GM23248 (cell line): ENCODE measurements at regions not wholly inside any gene's neighbourhood (a gene's known extent, or its start where the extent isn't known, plus 50 kb on each side); places are given as distances from the start of the nearest gene placed in this dataset.

Experiments
- EZH2 ChIP-seq: fragments of 200-600 bp; sonication (generic); IDR thresholded peaks from 2 replicates; pipeline ENCODE4 v1.6.1; 2018; ENCODE audit warnings: antibody characterized with exemption, mild to moderate bottlenecking; ENCODE audit not compliant: insufficient read depth, poor library complexity, severe bottlenecking
- EZH2phosphoT487 ChIP-seq: fragments of 200-600 bp; sonication (generic); IDR thresholded peaks from 2 replicates; pipeline ENCODE4 v1.6.1; 2018; ENCODE audit warnings: antibody characterized with exemption, moderate library complexity, mild to moderate bottlenecking, low read depth; ENCODE audit not compliant: insufficient read depth

DNA sequence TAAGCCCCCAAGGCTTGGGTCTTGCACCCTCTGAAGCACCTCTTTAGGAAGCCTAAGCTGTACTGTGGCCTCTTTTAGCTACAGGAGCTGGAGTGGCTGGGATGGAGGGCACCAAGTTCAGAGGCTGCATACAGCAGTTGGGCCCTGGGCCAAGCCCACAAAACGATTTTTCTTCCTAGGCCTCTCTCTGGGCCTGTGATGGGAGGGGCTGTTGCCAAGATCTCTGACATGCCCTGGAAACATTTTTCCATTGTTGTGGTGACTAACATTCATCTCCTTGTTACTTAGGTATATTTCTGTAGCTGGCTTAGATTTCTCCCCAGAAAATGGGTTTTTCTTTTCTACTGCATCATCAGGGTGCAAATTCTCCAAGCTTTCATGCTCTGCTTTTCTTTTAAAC, 375.7 kb upstream of the NPSR1 start:
- TF ChIP-seq EZH2 (no peak), EZH2phosphoT487 (no peak)
